ENCODE measurements at regions not wholly inside any gene's neighbourhood (a gene's known extent, or its start where the extent isn't known, plus 50 kb on each side); places are given as distances from the start of the nearest gene placed in this dataset.
A peak's percentile ranks its signal among the peaks of the same experiment; 100 is the strongest.

DNA sequence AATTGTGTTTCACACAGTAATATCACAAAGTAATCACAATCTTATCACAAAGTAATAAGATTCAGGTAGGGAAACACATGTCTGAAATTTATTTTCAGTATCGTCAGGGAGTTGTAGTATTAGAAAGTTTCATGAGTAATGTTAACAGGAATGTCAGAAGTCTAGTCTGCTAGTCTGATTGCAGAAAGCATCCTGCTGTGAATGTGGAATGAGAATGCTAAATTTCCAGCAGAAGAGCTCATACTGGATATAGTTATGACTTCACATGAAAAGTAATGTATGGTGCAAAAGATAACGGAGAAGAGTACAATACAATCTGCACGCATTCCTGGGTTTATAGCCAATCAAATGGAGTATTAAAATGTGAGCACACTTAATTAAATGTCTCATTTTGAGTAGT, 494.7 kb upstream of the SETBP1 start:
- Histone ChIP-seq H3K27me3 (no peaks in the 10 kb centered on the region), H3K36me3 (no peaks in the 10 kb centered on the region), H3K27ac (no peak overlapping the region), H3K4me3 (no peak overlapping the region), H3K4me1 (no peaks in the 10 kb centered on the region), H3K9me3 (no peaks in the 10 kb centered on the region)
- no peak for TF ChIP-seq POLR2AphosphoS5 (IDR thresholded peaks at IDR 0.05)
- no peak for TF ChIP-seq POLR2A (IDR thresholded peaks at IDR 0.05)
- TF ChIP-seq, protein P1, sequence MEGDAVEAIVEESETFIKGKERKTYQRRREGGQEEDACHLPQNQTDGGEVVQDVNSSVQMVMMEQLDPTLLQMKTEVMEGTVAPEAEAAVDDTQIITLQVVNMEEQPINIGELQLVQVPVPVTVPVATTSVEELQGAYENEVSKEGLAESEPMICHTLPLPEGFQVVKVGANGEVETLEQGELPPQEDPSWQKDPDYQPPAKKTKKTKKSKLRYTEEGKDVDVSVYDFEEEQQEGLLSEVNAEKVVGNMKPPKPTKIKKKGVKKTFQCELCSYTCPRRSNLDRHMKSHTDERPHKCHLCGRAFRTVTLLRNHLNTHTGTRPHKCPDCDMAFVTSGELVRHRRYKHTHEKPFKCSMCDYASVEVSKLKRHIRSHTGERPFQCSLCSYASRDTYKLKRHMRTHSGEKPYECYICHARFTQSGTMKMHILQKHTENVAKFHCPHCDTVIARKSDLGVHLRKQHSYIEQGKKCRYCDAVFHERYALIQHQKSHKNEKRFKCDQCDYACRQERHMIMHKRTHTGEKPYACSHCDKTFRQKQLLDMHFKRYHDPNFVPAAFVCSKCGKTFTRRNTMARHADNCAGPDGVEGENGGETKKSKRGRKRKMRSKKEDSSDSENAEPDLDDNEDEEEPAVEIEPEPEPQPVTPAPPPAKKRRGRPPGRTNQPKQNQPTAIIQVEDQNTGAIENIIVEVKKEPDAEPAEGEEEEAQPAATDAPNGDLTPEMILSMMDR (IDR thresholded peaks at IDR 0.05), result no peak
- no peak for TF ChIP-seq EP300 (IDR thresholded peaks at IDR 0.05)
- WGBS, 5 donors, result 52 to 77% (median 67%) methylated on average over 3 of the region's 3 CpGs
- intact Hi-C loops (cut with DNase I; ENCODE audit: low total_unique reads), result no loop called here
- no peak for DNase-seq

DNA sequence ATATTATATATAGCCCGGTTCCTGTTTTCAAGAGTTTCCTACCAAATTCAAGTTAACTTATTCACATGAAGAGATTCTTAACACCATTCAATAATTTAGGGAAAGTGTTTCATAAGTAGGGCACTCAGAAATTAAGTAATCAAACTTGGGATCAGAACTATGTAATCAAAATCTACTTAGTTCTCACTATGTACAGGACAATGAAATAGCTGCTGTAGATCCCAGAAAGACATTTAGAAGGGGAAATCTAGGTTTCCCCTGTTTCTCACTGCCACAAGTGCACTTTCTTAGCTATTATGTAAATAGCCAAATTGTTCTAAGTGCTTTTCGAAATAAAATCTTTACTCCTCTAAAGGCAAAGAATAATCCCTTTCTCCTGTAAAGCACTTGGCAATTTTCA, 493.6 kb upstream of the SETBP1 start:
- DNase-seq, result no peak
- no peaks in the 10 kb centered on the region for H3K36me3 ChIP-seq
- H3K27me3 ChIP-seq, result no peaks in the 10 kb centered on the region
- no peaks in the 10 kb centered on the region for H3K9me3 ChIP-seq
- H3K4me1 ChIP-seq, result no peaks in the 10 kb centered on the region
- H3K4me3 ChIP-seq, result no peak overlapping the region
- intact Hi-C loops (cut with DNase I; ENCODE audit: low total_unique reads), result no loop called here
- WGBS, 5 donors, result 74 to 95% (median 87%) methylated on average over 2 of the region's 2 CpGs
- no peak for TF ChIP-seq POLR2A (IDR thresholded peaks at IDR 0.05)
- TF ChIP-seq POLR2AphosphoS5 (IDR thresholded peaks at IDR 0.05), result no peak
- no peak for TF ChIP-seq EP300 (IDR thresholded peaks at IDR 0.05)
- TF ChIP-seq, protein P1 (IDR thresholded peaks at IDR 0.05), result no peak
- no peak overlapping the region for H3K27ac ChIP-seq

DNA sequence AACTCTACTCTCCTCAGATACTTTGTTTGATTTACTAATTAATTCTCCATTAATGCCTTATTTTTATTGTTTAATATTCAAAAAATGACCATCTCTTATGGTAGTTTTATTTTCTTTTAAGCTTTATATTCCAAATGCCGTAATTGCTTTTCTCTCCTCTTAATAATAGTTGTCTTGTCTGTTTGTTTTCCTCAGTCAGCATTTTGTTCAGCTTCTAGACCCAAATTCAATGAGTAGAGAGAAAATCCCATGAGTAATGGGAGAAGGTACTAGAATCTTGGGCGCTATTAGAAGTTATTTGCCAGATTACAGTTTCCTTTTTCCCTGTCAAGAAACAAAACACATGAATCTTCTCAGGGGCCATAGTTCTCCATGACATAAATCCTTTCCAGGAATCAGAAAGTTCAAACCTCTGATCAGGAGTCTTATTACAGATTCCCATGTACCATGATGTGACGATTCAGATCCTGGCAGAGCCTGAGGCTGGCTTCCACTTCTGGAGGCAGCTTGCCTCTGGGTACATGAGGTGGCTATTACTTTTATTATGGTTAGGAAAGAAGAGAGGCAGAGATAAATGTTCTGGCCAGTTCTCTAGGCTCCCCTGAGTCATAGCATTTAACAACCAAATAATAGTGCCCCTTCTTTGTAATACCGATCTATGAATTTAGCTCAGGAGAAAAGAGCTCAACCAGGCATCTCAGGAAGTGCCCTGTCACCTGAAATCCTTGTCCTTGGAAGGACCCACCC, 485.1 kb upstream of the SETBP1 start:
- TF ChIP-seq, protein P1 (IDR thresholded peaks at IDR 0.05), result no peak
- TF ChIP-seq POLR2A (IDR thresholded peaks at IDR 0.05), result no peak
- no peak for TF ChIP-seq POLR2AphosphoS5 (IDR thresholded peaks at IDR 0.05)
- no peak for TF ChIP-seq EP300 (IDR thresholded peaks at IDR 0.05)
- Histone ChIP-seq H3K36me3 (no peaks in the 10 kb centered on the region), H3K27ac (no peak overlapping the region), H3K4me3 (no peak overlapping the region), H3K27me3 (no peaks in the 10 kb centered on the region), H3K9me3 (no peaks in the 10 kb centered on the region), H3K4me1 (no peaks in the 10 kb centered on the region)
- 85 to 97% (median 95%) methylated on average over 4 of the region's 4 CpGs for WGBS, 5 donors
- DNase-seq, result no peak
- intact Hi-C loops (cut with DNase I; ENCODE audit: low total_unique reads), result no loop called here

DNA sequence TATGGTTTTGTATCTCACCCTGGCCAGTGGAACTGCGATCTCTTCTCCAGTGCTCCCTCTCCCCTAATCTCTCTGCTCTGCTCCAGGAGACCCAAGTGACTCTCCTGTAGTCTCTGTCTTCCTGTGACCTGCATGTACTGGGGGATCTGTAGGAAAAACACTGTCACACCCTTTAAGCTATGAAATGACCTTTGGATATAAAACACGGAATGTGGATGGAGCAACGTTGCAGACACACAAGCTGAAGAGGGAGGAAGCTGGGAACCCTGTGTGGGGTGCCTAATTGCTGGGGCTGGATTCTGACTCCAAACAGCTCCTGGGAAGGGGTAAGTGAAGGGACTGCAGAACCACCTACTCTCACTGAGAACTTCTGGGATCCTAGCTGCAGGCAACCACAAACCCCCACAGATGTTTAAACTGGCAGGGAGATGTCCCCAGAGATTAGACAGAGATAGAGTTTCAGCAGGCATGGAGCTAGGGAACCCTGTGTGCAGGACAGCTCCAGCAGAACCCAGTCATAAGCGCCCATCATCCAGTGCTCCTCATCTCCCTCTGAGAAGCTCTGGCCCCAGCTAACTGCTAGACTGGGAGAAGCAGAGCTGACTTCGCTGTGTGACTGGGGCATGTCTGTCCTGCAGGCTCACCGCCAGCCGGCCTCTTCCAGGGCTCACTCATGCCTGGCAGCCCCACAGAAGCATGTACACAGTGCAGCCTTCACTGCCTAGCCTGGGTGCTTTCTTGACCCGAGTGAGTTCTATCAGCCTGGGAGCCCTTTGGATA, 482.7 kb upstream of the SETBP1 start:
- H3K27ac ChIP-seq, result no peak overlapping the region
- H3K9me3 ChIP-seq, result no peaks in the 10 kb centered on the region
- H3K4me1 ChIP-seq, result no peaks in the 10 kb centered on the region
- TF ChIP-seq, protein P1 (IDR thresholded peaks at IDR 0.05), result no peak
- TF ChIP-seq EP300 (IDR thresholded peaks at IDR 0.05), result no peak
- no peak for TF ChIP-seq POLR2A (IDR thresholded peaks at IDR 0.05)
- no peak for TF ChIP-seq POLR2AphosphoS5 (IDR thresholded peaks at IDR 0.05)
- no peaks in the 10 kb centered on the region for H3K27me3 ChIP-seq
- intact Hi-C loops (cut with DNase I; ENCODE audit: low total_unique reads), result no loop called here
- WGBS, 5 donors, result 62 to 82% (median 74%) methylated on average over 4 to 8 of the region's 8 CpGs
- DNase-seq, result peak in 1 of 2 donors; percentile 2
- no peaks in the 10 kb centered on the region for H3K36me3 ChIP-seq
- no peak overlapping the region for H3K4me3 ChIP-seq
